HEK293 (cell line): ENCODE measurements at regions not wholly inside any gene's neighbourhood (a gene's known extent, or its start where the extent isn't known, plus 50 kb on each side); places are given as distances from the start of the nearest gene placed in this dataset.

Source experiments
- SALL2 ChIP-seq: fragments of 450-650 bp; formaldehyde crosslinking; IDR thresholded peaks from 2 replicates; pipeline ENCODE4 v1.5.0; 2017; ENCODE audit warnings: missing biosample characterization, mild to moderate bottlenecking, missing genetic modification characterization, borderline replicate concordance
- ZBTB21 ChIP-seq: fragments of 450-650 bp; formaldehyde crosslinking; IDR thresholded peaks from 2 replicates; pipeline ENCODE4 v1.5.1; 2017; ENCODE audit warnings: missing biosample characterization, missing genetic modification characterization
- ZBTB48 ChIP-seq: fragments of 450-650 bp; formaldehyde crosslinking; IDR thresholded peaks from 2 replicates; pipeline ENCODE4 v1.5.1; 2016; ENCODE audit warnings: missing biosample characterization, missing genetic modification characterization
- ZFP41 ChIP-seq: fragments of 450-650 bp; formaldehyde crosslinking; IDR thresholded peaks from 2 replicates; pipeline ENCODE4 v1.5.1; 2016; ENCODE audit warnings: missing biosample characterization, missing genetic modification characterization, borderline replicate concordance
- ZNF324 ChIP-seq: fragments of 450-650 bp; formaldehyde crosslinking; IDR thresholded peaks from 2 replicates; pipeline ENCODE4 v1.5.1; 2016; ENCODE audit warnings: missing biosample characterization, missing genetic modification characterization
- ZNF621 ChIP-seq: fragments of 450-650 bp; formaldehyde crosslinking; IDR thresholded peaks from 2 replicates; pipeline ENCODE4 v1.5.1; 2017; ENCODE audit warnings: missing biosample characterization, missing genetic modification characterization
- TF ChIP-seq, protein P1 (sequence below): fragments of 450-650 bp; formaldehyde crosslinking; IDR thresholded peaks from 2 replicates; pipeline ENCODE4 v1.5.1; 2016; ENCODE audit warnings: missing biosample characterization, missing genetic modification characterization
- TF ChIP-seq, protein P2 (sequence below): fragments of 450-650 bp; formaldehyde crosslinking; IDR thresholded peaks from 2 replicates; pipeline ENCODE4 v1.5.1; 2016; ENCODE audit warnings: missing biosample characterization, missing genetic modification characterization, low read depth
- TF ChIP-seq, protein P3 (sequence below): fragments of 450-650 bp; formaldehyde crosslinking; IDR thresholded peaks from 2 replicates; pipeline ENCODE4 v1.5.1; 2016; ENCODE audit warnings: missing biosample characterization, missing genetic modification characterization
- TF ChIP-seq, protein P4 (sequence below): fragments of 450-650 bp; formaldehyde crosslinking; conservative IDR thresholded peaks from 2 replicates; pipeline ENCODE4 v1.5.1; 2016; ENCODE audit warnings: low read depth, missing biosample characterization, missing genetic modification characterization
- TF ChIP-seq, protein P5 (sequence below): fragments of 450-650 bp; formaldehyde crosslinking; IDR thresholded peaks from 2 replicates; pipeline ENCODE4 v1.5.1; 2016; ENCODE audit warnings: missing biosample characterization, missing genetic modification characterization

DNA sequence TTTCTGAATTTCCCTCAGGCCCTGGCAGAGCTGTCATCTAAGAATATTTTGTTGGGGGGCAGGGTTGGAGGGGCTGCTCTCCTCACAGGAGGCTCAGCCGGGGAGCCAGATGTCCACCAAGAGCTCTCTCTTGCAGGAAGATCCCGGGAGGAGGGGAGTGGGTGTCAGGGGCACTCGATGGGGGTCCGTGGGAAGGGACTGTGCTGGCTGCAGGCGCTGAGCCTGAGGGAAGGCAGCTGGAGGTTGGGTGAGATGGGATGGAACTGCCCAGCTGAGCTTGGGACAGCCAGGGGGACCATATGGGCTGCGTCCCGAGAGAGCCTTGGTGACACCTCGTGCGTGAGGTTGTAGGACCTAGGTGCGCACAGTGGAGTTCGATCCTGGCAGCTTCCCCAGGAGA is 111.2 kb upstream of the GSE1 start:
- TF ChIP-seq, protein P1, sequence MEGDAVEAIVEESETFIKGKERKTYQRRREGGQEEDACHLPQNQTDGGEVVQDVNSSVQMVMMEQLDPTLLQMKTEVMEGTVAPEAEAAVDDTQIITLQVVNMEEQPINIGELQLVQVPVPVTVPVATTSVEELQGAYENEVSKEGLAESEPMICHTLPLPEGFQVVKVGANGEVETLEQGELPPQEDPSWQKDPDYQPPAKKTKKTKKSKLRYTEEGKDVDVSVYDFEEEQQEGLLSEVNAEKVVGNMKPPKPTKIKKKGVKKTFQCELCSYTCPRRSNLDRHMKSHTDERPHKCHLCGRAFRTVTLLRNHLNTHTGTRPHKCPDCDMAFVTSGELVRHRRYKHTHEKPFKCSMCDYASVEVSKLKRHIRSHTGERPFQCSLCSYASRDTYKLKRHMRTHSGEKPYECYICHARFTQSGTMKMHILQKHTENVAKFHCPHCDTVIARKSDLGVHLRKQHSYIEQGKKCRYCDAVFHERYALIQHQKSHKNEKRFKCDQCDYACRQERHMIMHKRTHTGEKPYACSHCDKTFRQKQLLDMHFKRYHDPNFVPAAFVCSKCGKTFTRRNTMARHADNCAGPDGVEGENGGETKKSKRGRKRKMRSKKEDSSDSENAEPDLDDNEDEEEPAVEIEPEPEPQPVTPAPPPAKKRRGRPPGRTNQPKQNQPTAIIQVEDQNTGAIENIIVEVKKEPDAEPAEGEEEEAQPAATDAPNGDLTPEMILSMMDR (tag by site-specific recombination), result no peak
- TF ChIP-seq, protein P2, sequence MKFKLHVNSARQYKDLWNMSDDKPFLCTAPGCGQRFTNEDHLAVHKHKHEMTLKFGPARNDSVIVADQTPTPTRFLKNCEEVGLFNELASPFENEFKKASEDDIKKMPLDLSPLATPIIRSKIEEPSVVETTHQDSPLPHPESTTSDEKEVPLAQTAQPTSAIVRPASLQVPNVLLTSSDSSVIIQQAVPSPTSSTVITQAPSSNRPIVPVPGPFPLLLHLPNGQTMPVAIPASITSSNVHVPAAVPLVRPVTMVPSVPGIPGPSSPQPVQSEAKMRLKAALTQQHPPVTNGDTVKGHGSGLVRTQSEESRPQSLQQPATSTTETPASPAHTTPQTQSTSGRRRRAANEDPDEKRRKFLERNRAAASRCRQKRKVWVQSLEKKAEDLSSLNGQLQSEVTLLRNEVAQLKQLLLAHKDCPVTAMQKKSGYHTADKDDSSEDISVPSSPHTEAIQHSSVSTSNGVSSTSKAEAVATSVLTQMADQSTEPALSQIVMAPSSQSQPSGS (tag by site-specific recombination), result no peak
- no peak for TF ChIP-seq ZNF324 (tag by site-specific recombination)
- no peak for TF ChIP-seq SALL2 (tag by site-specific recombination)
- TF ChIP-seq, protein P3, sequence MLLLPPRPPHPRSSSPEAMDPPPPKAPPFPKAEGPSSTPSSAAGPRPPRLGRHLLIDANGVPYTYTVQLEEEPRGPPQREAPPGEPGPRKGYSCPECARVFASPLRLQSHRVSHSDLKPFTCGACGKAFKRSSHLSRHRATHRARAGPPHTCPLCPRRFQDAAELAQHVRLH (tag by site-specific recombination), result no peak
- no peak for TF ChIP-seq ZBTB48
- TF ChIP-seq ZFP41, result no peak
- TF ChIP-seq, protein P4, sequence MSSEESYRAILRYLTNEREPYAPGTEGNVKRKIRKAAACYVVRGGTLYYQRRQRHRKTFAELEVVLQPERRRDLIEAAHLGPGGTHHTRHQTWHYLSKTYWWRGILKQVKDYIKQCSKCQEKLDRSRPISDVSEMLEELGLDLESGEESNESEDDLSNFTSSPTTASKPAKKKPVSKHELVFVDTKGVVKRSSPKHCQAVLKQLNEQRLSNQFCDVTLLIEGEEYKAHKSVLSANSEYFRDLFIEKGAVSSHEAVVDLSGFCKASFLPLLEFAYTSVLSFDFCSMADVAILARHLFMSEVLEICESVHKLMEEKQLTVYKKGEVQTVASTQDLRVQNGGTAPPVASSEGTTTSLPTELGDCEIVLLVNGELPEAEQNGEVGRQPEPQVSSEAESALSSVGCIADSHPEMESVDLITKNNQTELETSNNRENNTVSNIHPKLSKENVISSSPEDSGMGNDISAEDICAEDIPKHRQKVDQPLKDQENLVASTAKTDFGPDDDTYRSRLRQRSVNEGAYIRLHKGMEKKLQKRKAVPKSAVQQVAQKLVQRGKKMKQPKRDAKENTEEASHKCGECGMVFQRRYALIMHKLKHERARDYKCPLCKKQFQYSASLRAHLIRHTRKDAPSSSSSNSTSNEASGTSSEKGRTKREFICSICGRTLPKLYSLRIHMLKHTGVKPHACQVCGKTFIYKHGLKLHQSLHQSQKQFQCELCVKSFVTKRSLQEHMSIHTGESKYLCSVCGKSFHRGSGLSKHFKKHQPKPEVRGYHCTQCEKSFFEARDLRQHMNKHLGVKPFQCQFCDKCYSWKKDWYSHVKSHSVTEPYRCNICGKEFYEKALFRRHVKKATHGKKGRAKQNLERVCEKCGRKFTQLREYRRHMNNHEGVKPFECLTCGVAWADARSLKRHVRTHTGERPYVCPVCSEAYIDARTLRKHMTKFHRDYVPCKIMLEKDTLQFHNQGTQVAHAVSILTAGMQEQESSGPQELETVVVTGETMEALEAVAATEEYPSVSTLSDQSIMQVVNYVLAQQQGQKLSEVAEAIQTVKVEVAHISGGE (tag by site-specific recombination), result no peak
- TF ChIP-seq ZBTB21 (tag by site-specific recombination), result no peak
- no peak for TF ChIP-seq ZNF621 (tag by site-specific recombination)
- TF ChIP-seq, protein P5, sequence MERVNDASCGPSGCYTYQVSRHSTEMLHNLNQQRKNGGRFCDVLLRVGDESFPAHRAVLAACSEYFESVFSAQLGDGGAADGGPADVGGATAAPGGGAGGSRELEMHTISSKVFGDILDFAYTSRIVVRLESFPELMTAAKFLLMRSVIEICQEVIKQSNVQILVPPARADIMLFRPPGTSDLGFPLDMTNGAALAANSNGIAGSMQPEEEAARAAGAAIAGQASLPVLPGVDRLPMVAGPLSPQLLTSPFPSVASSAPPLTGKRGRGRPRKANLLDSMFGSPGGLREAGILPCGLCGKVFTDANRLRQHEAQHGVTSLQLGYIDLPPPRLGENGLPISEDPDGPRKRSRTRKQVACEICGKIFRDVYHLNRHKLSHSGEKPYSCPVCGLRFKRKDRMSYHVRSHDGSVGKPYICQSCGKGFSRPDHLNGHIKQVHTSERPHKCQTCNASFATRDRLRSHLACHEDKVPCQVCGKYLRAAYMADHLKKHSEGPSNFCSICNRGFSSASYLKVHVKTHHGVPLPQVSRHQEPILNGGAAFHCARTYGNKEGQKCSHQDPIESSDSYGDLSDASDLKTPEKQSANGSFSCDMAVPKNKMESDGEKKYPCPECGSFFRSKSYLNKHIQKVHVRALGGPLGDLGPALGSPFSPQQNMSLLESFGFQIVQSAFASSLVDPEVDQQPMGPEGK (tag by site-specific recombination), result no peak
